HT-29 (cell line): ENCODE measurements at regions not wholly inside any gene's neighbourhood (a gene's known extent, or its start where the extent isn't known, plus 50 kb on each side); places are given as distances from the start of the nearest gene placed in this dataset.
A peak's percentile ranks its signal among the peaks of the same experiment; 100 is the strongest.

ENCODE experiments used
- DNase-seq: peaks from one replicate; pipeline ENCODE4 v3.0.0-alpha.2; 2015; ENCODE audit warnings: low spot score

GRCh38 chr4:20353646-20354045 lies 101.9 kb downstream of the SLIT2 start:
- no peak for DNase-seq

- DNase-seq, result no peak
These were observed 102.4 kb downstream of the SLIT2 start for GRCh38 chr4:20354120-20354519.

GRCh38 chr4:20356565-20356964 lies 104.9 kb downstream of the SLIT2 start:
- DNase-seq, result no peak

DNA sequence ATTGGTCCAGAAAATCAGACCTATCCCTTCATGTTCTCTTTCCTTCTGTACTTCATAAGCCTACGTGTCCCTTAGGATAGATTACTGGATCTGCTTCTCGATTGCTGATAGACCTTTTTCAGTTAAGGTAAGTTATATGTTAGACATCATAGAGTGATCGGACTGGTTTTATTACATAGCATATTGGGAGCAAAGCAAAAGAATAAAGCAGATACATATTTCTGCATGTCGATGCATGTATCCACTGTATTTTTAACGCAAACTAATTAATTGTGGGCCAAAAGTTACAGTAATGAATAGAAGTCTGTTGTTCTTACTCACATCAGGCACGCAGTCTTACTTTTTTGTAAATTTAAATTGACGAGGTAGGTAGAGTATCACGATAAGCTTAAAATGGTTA lies 106.4 kb downstream of the SLIT2 start:
- DNase-seq, result no peak

DNA sequence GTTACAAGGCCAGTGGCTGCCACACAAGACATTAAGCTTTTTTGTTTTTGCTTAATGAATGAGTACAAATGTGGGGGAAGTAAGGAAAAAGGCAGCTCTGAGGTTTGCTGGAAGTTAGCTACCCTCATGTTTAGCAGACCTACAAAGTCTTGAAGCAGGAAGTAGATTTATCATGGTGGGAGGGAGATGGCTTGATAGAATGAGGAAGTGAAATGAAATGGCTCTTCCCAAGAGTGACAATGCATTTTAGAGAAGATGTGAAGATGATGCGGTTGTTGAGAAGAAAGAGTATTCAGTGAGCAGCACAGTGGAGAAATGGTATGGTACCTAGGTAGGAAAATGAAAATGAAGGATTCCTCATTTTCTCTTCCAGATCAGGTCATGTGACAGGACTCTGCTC lies 108.0 kb downstream of the SLIT2 start:
- no peak for DNase-seq

GRCh38 chr4:20362148-20362547 lies 110.4 kb downstream of the SLIT2 start:
- no peak for DNase-seq

DNA sequence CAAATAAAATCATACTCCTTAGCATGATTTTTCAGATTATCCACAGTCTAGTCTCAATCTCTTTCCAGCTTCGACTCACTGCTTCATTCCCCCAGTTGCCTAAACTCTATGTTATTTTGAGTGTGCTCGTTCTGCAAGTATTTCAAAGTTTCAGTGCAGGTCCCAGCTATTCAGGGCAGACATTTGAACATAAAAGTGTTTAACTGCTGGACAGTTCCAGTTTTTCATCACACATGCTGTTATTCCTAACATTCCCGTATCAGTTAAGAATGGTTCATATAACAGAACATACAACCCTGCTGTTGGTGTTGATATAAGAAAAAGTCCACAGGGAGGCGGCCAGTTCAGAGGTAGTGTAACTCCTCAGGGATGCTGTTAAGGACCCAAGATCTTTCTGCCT lies 113.3 kb downstream of the SLIT2 start:
- DNase-seq, result no peak

GRCh38 chr4:20367446-20367845 lies 115.7 kb downstream of the SLIT2 start:
- no peak for DNase-seq

DNA sequence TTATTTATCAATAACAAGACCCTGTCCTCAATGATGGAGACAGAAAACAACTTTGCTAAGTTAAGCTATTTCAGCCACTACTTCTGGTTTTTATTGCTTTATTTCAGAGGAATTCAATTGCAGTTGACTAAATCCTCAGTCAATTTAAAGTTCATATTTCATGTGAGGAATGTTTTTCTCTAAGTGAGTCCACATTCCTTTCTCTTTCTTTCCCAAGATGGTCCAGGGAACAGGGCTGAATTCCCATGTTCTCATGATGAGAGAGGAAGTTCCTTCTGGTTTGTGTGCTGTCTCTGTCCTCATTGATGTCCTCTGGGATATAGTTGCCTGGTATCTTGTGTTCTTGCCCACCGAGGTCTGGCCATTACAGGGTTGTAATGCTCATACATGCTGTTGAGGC lies 117.2 kb downstream of the SLIT2 start:
- DNase-seq, result no peak

DNA sequence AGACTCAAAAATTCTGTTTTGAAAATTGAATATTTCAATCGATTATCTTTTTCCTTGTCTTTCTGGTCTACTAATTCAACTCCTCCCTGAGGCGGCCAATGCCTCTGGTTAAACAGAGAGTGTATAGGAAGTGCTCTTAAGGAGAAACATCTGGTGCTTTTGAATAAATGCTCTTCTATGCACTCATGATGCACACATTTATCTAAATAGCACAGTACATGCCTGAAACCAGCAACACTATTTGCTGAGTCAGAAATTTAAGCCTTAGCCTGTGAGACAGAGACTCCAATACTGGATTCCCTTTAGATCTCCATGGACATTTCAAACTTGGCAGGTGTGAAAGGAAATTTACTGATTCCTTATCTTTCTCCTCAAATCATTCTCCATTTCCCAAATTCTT lies 118.6 kb downstream of the SLIT2 start:
- DNase-seq, result no peak

- DNase-seq, result no peak
These were observed 124.4 kb downstream of the SLIT2 start for GRCh38 chr4:20376070-20376469.

DNA sequence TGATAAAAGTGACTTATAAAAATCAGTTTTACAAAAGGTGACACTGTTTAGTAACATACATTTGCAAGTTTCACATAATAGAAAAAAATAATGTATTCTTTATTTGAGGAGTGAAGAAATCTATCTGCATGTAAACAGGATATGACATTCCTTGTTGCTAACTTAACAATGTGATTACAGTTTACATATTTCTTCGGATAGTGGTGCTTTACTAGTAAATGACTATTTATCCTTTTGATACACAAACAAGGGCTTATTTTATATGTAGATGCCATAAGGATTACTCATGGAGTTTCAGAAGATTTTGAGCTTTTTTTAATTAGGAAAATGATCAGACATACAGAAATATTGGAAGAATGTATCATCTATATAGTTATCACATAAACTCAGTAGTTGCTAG lies 126.5 kb downstream of the SLIT2 start:
- no peak for DNase-seq

- DNase-seq, result no peak
These were observed 129.3 kb downstream of the SLIT2 start for GRCh38 chr4:20381005-20381404.

DNA sequence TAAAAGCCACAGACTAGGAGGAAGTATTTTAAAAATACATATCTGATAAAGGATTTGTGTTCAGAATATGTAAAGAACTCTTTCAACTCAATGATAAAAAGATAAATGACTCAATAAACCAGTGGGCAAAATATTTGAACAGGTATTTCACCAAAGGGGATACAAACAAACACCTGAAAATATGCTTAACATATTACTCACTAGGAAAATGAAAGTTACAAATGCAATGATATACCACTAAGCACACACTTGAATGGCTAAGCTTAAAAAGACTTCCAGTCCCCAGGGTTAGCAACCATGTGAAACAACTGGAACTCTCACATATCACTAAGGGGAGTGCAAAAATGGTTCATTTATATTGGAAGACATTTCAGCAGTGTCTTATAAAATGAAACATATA lies 131.6 kb downstream of the SLIT2 start:
- no peak for DNase-seq

GRCh38 chr4:20383969-20384368 lies 132.3 kb downstream of the SLIT2 start:
- no peak for DNase-seq

DNA sequence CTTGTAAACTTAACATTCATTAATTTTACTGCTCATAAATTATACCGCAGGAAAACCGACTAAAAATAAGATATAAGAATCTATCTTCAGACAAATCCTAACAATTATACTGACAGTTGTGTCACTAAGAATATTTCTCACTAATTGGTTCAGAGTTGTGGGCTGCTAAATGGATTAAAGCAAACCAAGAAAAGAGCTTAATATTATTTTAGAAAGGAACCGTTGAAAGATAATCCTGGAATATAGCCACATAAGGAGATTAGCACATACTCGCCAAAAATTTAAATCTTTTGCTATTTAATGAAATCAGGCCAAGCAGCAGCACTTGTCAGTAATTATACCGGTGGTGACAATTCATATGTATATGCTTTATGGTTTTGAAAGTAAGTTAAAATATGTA lies 132.8 kb downstream of the SLIT2 start:
- DNase-seq, result no peak

GRCh38 chr4:20386001-20386740 lies 134.5 kb downstream of the SLIT2 start:
- no peak for DNase-seq

DNA sequence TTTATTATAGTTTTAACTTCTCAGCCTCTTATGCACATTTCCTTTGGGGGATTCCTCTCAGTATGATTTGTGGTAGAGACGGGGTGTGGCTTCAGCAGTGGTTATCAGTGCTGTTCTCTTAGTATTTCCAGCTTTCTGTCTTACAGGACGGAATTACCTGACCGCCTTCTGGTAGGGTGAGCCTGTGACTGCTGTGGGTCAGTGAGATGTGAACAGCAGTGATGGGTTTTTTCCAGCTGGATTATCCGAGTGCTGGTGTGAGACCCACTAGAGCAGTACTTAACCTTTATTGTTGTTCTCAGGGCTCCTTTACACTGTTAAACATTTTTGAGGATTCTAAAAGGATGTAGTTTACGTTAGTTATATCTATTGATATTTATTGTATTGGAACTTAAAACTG lies 135.2 kb downstream of the SLIT2 start:
- no peak for DNase-seq

- DNase-seq, result no peak
These were observed 139.5 kb downstream of the SLIT2 start for GRCh38 chr4:20391198-20391597.

DNA sequence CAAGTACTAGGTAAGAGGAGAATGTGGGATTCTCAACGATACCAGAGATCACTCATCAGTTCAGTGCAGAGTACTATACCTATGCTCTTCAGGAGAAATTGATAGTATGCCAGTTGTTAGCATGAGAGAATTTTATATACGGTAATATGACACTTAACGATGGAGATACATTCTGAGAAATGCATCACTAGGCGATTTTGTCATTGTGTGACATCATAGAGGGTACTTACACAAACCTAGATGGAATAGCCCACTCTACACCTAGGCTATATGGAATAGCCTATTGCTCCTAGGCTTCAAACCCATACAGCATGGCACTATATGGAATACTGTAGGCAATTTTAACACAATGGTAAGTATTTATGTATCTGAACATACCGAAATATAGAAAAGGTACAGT lies 140.2 kb downstream of the SLIT2 start:
- DNase-seq, result no peak

DNA sequence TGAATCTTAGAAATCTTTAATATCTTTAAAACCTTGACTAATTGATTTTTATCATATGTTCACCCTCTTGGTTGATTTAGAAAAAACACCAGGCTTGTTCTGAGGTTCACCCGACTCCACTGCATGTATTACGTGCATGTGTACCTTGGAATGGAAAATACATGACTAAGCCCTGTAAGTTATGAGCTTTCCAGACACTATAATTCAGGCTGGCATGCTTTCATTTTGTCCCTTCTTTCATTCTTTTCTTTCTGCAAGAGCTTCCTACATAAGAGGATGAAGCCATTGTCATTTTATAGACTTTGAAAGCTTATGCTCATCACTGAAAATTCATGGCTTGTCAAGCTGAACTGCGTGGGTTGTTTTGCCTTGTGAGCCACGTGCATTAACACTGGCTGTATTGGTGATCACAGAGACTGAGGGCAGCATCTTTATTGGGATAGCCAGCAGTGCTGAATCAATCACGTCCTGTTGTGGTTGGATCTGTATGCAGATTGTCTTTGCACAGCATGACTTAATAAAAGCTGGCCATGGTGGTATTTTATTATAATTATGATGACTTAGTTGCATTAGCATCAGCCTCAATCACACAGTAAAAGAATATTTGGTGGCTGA lies 141.9 kb downstream of the SLIT2 start:
- no peak for DNase-seq

GRCh38 chr4:20394512-20394911 lies 142.8 kb downstream of the SLIT2 start:
- DNase-seq, result no peak

DNA sequence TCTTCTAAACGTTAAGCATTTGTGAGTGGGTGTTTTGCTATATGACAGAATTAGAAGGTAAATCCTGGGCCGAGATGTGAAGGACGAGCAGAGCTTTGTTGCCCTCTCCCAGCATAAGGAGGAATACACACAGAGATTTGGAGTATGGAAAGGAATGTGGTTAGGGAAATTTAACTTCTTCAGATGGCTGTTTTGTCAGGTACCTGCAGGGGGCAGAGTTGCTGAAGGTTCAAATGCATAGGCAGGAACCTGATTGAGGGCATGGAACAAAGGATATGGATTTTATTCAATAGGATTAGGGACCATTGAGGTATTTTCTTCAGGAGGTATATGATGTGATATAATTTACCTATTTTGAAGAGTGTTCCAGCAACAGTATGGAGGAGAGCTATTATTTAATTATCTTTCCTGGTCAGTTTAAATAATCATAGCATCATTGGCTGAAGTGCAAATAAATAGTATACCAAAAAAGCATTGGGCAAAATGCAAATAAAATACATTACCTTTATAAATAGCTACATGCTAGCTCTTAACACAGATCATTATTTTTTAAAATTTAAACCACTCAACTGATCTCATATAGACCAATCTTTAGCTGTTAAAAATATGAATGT lies 143.6 kb downstream of the SLIT2 start:
- DNase-seq, result peak; percentile 60
